Dermis microvascular lymphatic vessel endothelial cell (primary cell): ENCODE measurements at regions not wholly inside any gene's neighbourhood (a gene's known extent, or its start where the extent isn't known, plus 50 kb on each side); places are given as distances from the start of the nearest gene placed in this dataset.
"Not testable (repeated sequence)": the region's sequence is repeated elsewhere in the genome, so short reads cannot be mapped to it uniquely, and the experiment has no call there.

Experiments used
- DNase-seq, 2 donors: peaks; one replicate each; pipeline versions ENCODE4 v3.0.0 to v3.0.0-alpha.2; 2010; ENCODE audit warnings: low read depth in 2 of 2

GRCh38 chr4:179110816-179111215 lies 1668.6 kb upstream of the AGA start:
- no peak for DNase-seq

- DNase-seq, result no peak
Measured at GRCh38 chr4:179112441-179113170, 1670.4 kb upstream of the AGA start.

- DNase-seq, result no peak
Measured at GRCh38 chr4:179114615-179115014, 1672.4 kb upstream of the AGA start.

DNA sequence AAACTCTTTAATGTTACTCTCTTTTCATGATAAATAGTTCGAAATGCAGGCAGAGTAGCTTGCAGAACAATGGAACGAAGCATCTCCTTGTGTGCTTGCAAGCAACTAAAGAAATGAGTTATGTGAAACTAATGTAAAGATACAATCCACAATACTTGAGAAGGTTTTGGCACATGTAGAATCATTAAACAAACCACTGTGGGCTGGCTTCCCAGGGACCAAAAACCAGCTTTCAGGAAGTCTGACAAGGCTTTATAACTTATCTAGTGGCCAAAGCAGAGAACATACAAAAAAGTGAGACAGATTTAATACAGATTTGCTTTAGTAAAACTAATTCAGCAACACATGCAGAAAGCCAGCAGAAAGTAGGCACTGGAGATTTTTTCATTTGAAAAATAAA lies 1673.8 kb upstream of the AGA start:
- DNase-seq, result no peak

DNA sequence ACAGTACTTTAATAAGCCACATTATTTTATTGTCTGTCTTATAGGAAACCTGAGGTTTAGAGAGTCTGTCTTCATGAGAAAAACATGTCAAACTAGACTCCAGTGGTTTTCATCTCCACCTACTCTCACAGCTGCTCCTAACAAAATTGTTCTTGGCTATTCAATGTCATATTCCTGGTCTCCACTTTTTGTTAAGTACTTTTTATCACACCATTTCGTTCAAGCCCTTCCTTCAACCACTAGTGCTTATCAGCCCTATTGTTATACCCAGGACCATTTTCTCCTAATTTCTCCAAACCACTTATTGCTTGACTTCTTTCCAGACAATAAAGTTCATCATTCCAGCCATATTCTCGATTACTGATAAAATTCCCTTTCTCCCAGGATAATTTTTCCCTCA lies 1674.3 kb upstream of the AGA start:
- no peak for DNase-seq

- no peak for DNase-seq
Measured at GRCh38 chr4:179123084-179123483, 1680.8 kb upstream of the AGA start.

DNA sequence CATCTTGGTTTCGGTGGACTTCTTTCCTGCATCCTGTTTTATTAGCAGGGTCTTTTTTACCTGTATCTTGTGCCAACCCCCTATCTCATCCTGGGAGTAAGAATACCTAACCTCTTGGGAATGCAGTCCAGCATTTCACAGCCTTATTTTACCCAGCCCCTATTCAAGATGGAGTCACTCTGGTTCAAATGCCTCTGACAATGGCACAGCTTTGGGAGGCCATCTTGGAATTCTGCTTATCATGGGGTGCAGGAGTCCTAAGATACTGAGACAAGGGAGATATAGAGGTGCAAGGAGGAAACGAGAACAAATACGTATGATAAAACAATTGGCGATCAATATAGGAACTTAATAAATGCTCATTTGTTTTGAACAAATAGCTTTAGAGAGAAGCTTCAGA lies 1682.2 kb upstream of the AGA start:
- DNase-seq, result no peak

DNA sequence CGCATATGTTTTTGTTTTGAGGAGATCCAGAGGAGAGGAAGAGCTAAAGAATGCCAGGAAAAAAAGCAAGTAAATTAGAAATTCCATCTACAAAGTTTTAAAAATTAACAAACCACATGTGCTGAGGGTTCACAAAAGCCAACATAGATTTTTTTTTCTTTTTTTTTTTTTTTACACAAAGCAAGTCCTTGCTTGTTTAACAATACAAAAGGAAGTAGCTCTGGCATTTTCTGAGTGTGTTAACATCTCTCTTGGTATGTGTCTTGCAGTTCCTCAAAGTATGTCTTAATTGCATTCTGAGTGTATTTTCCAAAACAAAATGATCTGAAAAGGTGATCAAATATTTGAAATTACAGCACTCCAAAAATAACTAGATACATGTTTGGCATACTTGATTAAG lies 1682.7 kb upstream of the AGA start:
- DNase-seq, result no peak

DNA sequence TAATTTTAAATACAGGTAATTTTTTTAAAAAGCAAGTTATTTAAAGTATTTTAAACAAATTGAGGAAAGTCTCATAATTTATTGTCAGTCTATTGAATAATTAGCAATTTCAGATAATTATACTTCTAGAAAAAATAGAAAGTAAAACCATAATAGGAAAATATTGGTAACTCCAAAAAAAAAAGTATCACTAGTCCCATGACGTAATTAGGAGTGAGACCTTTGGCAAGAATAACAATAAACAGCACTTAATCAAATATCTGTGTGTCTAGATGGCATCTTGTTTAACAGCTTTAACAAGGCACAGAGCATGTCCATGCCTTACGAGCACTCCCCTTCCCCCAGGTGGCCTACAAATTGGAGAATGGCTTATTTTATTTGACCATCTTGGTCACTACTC lies 1683.6 kb upstream of the AGA start:
- DNase-seq, result no peak

DNA sequence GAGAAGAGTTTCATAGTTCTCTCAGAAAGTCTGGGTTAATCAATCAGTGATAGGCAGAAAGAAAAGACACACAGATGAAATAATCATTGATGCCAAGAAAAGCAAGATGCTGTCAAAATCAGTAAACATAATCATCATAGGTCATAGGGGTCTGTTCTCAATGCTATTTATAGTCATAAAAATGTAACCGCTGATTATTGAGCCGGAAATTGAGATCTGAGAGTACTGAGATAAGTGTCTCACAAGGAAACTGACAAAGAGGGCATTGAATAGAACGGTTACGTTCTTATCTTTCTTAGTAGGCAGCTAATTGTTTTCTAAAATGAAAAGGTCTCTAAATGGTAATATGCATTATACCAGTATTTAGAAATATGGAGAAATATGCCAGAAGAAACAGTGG lies 1686.1 kb upstream of the AGA start:
- DNase-seq, result no peak

DNA sequence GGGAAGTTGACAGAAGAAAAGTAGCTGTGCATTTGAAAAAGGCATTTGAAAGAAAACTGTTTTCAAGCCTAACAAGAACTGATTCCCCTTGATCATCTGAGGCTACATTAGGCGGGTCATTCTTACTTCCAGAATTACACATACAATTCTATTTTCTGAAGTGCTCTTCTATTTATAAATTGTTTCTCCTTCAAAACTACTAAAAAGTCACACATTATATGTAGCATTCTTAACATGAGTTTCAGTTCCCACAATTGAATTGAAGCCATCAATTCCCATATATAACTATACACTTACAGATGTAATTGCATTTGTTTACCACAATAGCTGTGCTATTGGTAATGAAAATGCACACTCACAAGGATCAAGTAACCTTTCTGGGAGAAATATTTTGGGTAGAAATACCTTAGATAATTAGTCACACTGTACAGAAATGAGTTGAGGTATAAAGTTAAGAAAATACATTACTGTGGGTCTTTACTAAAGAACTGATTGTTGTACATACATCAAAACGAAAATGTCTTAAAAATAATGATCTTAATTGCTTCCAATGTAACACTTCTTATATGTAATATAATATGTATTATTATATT lies 1688.0 kb upstream of the AGA start:
- no peak for DNase-seq

DNA sequence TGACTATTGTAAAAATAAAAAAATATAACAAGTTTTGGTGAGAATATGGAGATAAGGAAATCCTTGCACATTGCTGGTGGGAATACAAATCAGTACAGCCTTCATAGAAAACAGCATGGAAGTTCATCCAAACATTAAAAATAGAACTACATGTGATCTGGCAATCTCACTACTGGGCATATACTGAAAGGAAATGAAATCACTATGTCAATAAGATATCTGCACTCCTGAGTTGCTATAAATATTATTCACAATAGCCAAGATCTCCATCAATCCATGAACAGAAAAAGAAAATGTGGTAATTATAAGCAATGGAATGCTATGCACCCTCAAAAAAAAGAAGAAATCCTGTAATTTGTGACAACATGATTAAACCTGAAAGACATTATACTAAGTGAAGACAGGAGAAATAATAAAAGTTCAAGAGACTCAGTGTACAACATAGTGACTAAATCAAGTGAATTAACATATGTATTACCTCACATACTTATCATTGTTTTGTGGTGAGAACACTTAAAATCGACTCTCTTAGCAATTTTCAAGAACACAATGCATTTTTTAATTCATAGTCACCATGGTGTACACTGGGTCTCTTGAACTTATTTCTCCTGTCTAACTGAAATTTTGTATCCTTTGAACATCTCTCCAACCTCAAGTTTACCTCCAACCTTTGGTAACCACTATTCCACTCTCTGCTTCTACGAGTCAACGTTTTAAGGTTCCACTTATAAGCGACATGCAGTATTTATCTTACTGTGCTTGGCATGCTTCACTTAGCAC lies 1703.7 kb upstream of the AGA start:
- no peak for DNase-seq

DNA sequence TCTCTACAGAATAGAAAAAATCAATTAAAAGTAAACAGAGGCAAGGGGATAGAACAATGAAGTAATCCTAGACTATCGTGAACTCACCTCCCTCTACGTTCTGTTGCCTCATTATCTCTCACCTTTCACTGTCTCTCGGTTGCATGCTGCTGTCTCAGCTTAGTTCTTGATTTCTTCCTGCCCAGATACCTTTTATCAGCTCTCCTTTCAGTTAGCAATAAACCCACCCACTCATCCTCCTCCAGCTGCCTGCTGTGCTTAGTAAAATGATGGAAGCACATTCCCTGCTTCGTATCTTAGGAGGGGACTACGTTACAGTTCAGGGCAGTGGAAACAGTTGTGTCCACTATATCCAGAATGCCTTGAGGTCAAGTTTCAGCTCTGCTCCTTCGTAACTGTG lies 1709.5 kb upstream of the AGA start:
- no peak for DNase-seq

DNA sequence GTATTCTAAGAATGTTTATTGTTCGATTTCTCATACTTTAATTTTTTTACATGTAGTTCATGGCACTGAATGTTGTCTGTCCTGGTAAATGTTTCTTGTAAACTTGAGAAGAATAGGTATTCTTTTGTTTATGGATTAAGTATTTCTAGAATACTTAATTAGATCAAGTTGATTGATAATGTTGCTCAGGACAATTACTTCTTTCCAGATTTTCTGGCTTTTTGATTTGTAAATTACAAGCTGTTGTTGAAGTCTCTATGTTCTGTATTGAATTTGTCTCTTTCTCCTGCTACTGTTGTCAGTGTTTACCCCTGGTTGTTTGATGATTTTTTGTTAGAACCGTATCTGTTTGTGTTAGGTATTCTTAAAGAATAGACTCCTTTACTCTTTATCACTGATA lies 1720.9 kb upstream of the AGA start:
- DNase-seq, result no peak

DNA sequence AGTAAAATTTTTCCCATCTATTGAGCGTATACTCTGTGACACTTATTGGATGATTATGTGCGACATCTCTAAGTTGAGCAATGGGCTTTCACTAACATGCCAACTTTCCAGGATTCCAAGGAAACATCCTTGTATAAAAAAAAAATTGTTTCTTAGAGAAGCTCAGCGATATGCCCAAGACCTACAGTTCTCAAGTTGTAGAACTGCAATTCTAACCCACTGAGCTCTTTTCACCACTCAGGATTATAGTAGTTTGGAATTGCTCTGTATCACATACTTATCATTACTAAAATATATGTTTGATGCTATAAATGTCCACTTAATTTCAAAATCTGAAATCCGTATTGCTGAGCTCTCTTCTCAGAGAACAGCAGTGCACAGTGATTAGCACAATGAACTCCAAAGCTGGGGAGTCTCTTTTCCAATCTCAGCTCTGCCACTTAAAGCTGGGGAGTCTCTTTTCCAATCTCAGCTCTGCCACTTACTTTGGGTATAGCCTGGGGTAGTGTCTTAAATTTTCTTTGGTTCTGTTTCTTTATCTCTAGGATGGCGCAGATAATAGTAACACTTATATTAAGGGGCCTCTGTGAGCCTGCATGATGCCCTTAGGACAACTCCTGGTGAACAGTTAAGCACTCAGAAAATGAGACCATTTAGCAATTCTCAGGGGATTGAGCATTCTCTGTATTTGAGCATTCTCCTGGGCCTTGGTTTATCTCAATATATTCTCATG lies 1722.2 kb upstream of the AGA start:
- DNase-seq, result no peak

DNA sequence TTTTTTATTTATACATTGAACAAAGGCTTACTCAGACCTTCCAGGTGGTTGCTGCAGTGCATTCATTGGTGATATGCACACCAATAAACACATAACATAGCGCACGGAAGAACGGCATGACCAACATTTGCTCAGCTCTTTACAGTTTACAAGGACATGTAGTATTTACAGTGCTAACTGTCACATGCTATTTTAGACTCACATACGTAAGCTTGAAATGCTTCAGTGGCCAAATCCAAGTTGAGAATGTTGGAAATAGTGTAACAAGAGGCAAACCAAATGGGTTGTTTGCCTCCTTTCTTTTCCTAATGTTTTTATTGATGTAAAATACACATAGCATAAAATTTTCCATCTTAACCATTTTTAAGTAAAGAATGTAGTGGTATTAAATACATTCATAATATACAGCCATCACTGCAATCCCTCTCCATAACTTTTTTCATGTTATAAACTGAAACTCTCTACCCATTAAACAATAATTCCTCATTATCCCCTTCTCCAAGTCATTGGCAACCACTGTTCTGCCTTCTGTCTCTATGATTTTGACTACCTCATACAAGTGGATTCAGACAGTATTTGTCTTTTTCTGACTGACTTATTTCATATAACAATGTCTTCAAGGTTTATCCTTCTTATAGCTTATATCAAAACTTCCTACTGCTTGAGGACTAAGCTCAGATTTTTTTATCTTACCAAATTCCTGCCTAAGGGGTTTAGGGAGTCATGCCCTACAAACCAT lies 1722.9 kb upstream of the AGA start:
- no peak for DNase-seq

GRCh38 chr4:179165862-179166261 lies 1723.6 kb upstream of the AGA start:
- DNase-seq, result no peak

- DNase-seq, result not testable (repeated sequence)
Measured at GRCh38 chr4:179170308-179170707, 1728.1 kb upstream of the AGA start.

DNA sequence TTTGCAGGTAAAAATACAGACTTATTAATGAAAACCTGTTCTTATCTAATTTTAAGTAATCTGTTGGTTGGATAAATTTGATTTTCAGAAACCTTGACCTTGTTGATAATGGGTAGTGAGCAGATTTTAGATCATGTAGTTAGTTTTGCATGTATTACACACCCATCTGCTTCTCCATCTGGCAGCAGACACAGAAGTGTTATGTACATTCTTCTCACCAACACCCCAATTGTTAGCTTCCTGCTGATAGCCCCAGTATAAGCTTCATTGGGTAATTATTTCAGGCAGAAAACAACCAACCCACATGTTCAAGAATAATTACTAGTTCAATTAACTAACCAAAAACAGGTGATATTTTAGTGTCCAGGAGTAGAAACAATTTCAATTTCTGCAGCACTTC lies 1740.5 kb upstream of the AGA start:
- DNase-seq, result no peak

DNA sequence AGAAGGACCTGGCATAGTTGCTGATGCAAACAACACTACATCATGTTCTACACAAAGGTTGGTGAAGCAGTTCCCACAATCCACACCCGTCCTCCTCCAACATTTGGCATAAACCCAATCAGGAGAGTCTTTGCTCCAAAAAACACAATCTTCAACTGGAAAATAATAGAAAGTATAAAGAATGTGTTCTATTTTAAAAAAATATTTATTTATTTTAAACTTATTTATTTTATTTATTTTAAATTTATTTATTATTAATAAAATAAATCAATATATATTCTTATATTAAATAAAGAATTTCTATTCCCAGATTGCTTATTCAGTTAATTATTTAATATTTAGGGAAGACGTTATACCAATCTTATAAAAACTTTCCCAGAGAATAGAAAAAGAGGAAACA lies 1753.7 kb upstream of the AGA start:
- no peak for DNase-seq

DNA sequence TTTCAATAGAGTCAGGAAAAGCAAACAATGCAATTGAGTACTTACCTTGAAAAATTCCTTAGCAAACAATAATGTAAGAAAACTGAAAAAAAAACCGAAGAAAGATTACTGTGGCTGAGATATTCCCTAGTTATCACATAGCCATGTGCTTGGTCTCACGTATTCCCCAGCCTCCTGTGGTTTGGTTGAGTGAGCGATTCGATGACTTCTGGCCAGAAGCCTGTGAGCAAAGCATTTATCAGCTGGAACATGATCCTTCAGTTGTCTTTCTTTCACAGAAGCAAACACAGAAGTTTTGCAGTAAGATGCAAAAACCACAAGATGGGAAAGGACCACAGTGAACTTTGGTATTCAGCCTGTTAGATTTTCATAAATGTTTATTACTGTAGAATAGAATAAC lies 1754.3 kb upstream of the AGA start:
- no peak for DNase-seq

DNA sequence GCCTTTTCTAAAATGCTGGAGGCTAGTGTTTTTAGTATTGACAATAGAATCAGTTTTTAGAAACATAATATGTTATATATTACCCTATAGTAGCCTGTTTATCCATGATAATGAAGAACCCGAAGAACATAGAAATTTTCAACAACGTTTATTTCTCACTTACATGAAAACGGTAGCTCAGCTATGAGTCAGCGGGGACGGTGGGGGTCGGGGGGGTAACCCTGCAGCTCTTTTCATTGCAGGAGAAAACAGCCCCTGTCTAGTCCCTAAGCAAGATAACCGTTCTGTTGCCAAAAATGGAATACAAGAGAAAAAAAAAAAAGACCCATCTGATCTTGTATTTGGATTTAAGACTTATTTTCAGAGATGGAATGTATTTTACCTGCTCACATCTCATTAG lies 1758.4 kb upstream of the AGA start:
- DNase-seq, result no peak
